ENCODE measurements at regions not wholly inside any gene's neighbourhood (a gene's known extent, or its start where the extent isn't known, plus 50 kb on each side); places are given as distances from the start of the nearest gene placed in this dataset.

- H3K79me2 ChIP-seq (ENCODE audit: insufficient read depth) = no peaks in the 10 kb centered on the region
- H2AFZ ChIP-seq (ENCODE audit: low read depth) = no peak overlapping the region
- no peaks in the 10 kb centered on the region for H3K4me1 ChIP-seq (ENCODE audit: control insufficient read depth in 1 of 2, insufficient read depth in 2 of 2, low read depth in 1 of 2, low read length in 1 of 2)
- H3K9me2 ChIP-seq = no peaks in the 10 kb centered on the region
- no peaks in the 10 kb centered on the region for H3F3A ChIP-seq (replicated peaks; ENCODE audit: insufficient read depth)
- no peak overlapping the region for H3K27ac ChIP-seq (ENCODE audit: low read depth in 2 of 2, low read length in 1 of 2)
- POLR2A ChIA-PET = no interaction called here
- TF ChIP-seq TAF1 (IDR thresholded peaks at IDR 0.05; ENCODE audit: borderline replicate concordance, low read depth, low read length) (no peak), FOXJ3 (CRISPR knock-in tag; IDR thresholded peaks at IDR 0.05) (no peak), PBX3 (IDR thresholded peaks at IDR 0.05) (no peak), EZH2phosphoT487 (IDR thresholded peaks at IDR 0.05; ENCODE audit: borderline replicate concordance, low read depth) (no peak), ZBTB33 (IDR thresholded peaks at IDR 0.05; ENCODE audit: borderline replicate concordance, low read depth) (no peak), USF1 (IDR thresholded peaks at IDR 0.05; ENCODE audit: borderline replicate concordance, low read depth) (no peak)
- WGBS (ENCODE audit: low lambda C conversion rate) = 33% methylated on average over 2 of the region's 2 CpGs
- DNase-seq = no peak
- no peaks in the 10 kb centered on the region for H4K20me1 ChIP-seq (ENCODE audit: insufficient read depth)
- no peak overlapping the region for H3K4me2 ChIP-seq
- no peaks in the 10 kb centered on the region for H3K9me3 ChIP-seq
- H3K36me3 ChIP-seq (replicated peaks in 1 of 2; ENCODE audit: control insufficient read depth in 1 of 2, insufficient read depth in 2 of 2, low read length in 1 of 2) = no peaks in the 10 kb centered on the region
- H3K27me3 ChIP-seq (ENCODE audit: insufficient read depth) = no peaks in the 10 kb centered on the region
- no peak overlapping the region for H3K9ac ChIP-seq
- no peak overlapping the region for H3K4me3 ChIP-seq (ENCODE audit: low read depth in 2 of 2, low read length in 1 of 2)
- CTCF ChIA-PET = no interaction called here
These were observed 179.1 kb downstream of the FAM170A start for GRCh38 chr5:119808474-119808873.

GRCh38 chr5:119810217-119810616, 180.9 kb downstream of the FAM170A start:
- no peak overlapping the region for H3K9ac ChIP-seq
- ChIA-PET POLR2A (no interaction called here), CTCF (no interaction called here)
- H3K79me2 ChIP-seq (ENCODE audit: insufficient read depth) = no peaks in the 10 kb centered on the region
- no peaks in the 10 kb centered on the region for H3K9me2 ChIP-seq
- no peaks in the 10 kb centered on the region for H3K9me3 ChIP-seq
- no peak overlapping the region for H3K27ac ChIP-seq (ENCODE audit: low read depth in 2 of 2, low read length in 1 of 2)
- H3K4me2 ChIP-seq = no peak overlapping the region
- no peaks in the 10 kb centered on the region for H4K20me1 ChIP-seq (ENCODE audit: insufficient read depth)
- TF ChIP-seq JUND (IDR thresholded peaks at IDR 0.05) (no peak), SIN3A (IDR thresholded peaks at IDR 0.05; ENCODE audit: borderline replicate concordance, low read depth, low read length) (no peak), MXI1 (IDR thresholded peaks at IDR 0.05; ENCODE audit: low read depth, low read length) (no peak), FOXM1 (IDR thresholded peaks at IDR 0.05; ENCODE audit: low read depth) (no peak), TCF12 (IDR thresholded peaks at IDR 0.05) (no peak), PBX3 (IDR thresholded peaks at IDR 0.05) (no peak), GABPA (IDR thresholded peaks at IDR 0.05; ENCODE audit: low read depth) (no peak), TAF1 (IDR thresholded peaks at IDR 0.05; ENCODE audit: borderline replicate concordance, low read depth, low read length) (no peak), YY1 (IDR thresholded peaks at IDR 0.05; ENCODE audit: low read depth) (no peak), GATA2 (CRISPR knock-in tag; IDR thresholded peaks at IDR 0.05) (no peak), USF2 (IDR thresholded peaks at IDR 0.05; ENCODE audit: borderline replicate concordance, low read depth, low read length) (no peak), ELF1 (IDR thresholded peaks at IDR 0.05) (no peak), SMC3 (IDR thresholded peaks at IDR 0.05; ENCODE audit: low read depth, low read length) (no peak), RXRA (IDR thresholded peaks at IDR 0.05; ENCODE audit: borderline replicate concordance, low read depth) (no peak), NFIC (IDR thresholded peaks at IDR 0.05; ENCODE audit: borderline replicate concordance) (no peak), POLR2AphosphoS5 (IDR thresholded peaks at IDR 0.05; ENCODE audit: low read depth, low read length) (no peak), REST (IDR thresholded peaks at IDR 0.05; ENCODE audit: low read depth, low read length) (no peak)
- H2AFZ ChIP-seq (ENCODE audit: low read depth) = no peak overlapping the region
- no peak overlapping the region for H3K4me3 ChIP-seq (ENCODE audit: low read depth in 2 of 2, low read length in 1 of 2)
- H3F3A ChIP-seq (replicated peaks; ENCODE audit: insufficient read depth) = no peaks in the 10 kb centered on the region
- DNase-seq = no peak
- H3K36me3 ChIP-seq (replicated peaks in 1 of 2; ENCODE audit: control insufficient read depth in 1 of 2, insufficient read depth in 2 of 2, low read length in 1 of 2) = no peaks in the 10 kb centered on the region
- no peaks in the 10 kb centered on the region for H3K4me1 ChIP-seq (ENCODE audit: control insufficient read depth in 1 of 2, insufficient read depth in 2 of 2, low read depth in 1 of 2, low read length in 1 of 2)
- no peaks in the 10 kb centered on the region for H3K27me3 ChIP-seq (ENCODE audit: insufficient read depth)
